ENCODE measurements at regions not wholly inside any gene's neighbourhood (a gene's known extent, or its start where the extent isn't known, plus 50 kb on each side); places are given as distances from the start of the nearest gene placed in this dataset.

DNA sequence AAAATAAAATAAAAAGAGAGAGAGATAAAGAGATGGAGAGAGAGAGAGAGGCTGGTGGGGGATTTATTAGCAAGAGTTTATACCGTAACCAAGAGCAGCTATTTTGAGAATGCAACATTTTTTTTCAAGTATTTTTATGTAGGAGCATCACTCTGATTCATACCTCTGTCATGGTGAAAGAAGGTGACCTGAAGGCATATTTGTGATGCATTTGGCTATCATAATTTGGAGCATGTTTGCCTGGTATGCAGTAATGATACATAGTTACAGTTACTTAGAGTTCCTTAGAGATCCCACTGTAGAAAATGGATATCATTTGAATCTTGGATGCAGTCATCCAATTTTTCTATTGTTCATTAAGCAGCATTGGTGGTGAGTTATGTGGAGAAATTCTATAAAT is 1472.4 kb downstream of the SI start:
- Histone ChIP-seq H3K9me1 (ENCODE audit: control insufficient read depth, insufficient read depth, low read length) (no peaks in the 10 kb centered on the region), H3K27me3 (ENCODE audit: control insufficient read depth in 2 of 2, insufficient read depth in 2 of 2, low read length in 2 of 2) (no peaks in the 10 kb centered on the region), H2AFZ (ENCODE audit: low read depth, low read length) (no peak overlapping the region), H4K20me1 (replicated peaks; ENCODE audit: control insufficient read depth, insufficient read depth, low read length) (no peaks in the 10 kb centered on the region), H3K79me2 (ENCODE audit: control insufficient read depth, insufficient read depth, low read length) (no peaks in the 10 kb centered on the region), H3K27ac (ENCODE audit: extremely low read depth, low read depth, low read length) (no peak overlapping the region), H3K36me3 (ENCODE audit: control insufficient read depth, insufficient read depth, low read length) (no peaks in the 10 kb centered on the region), H3K4me1 (replicated peaks in 1 of 2; ENCODE audit: control insufficient read depth in 2 of 2, insufficient read depth in 2 of 2, low read length in 2 of 2) (no peaks in the 10 kb centered on the region), H3K4me3 (no peak overlapping the region), H3K4me2 (ENCODE audit: insufficient read depth, low read length) (no peak overlapping the region), H3K9ac (ENCODE audit: insufficient read depth in 1 of 2, low read depth in 2 of 2, low read length in 2 of 2) (no peak overlapping the region), H3K9me3 (replicated peaks; ENCODE audit: control insufficient read depth, insufficient read depth, low read depth, low read length) (no peaks in the 10 kb centered on the region)
- ChIA-PET CTCF (ENCODE audit: low intra/inter-chr PET ratio) (no interaction called here), POLR2A (no interaction called here)
- in situ Hi-C loops (cut with MboI) (no loop called here), intact Hi-C loops (cut with micrococcal nuclease) (no loop called here)
- DNase-seq (ENCODE audit: extremely low read depth in 1 of 4, low spot score in 3 of 4) (no peak), ATAC-seq (no peak), FAIRE-seq (no peak)
- BruUV-seq (replicated peaks), result no TSS peak
- TF ChIP-seq, protein P1, sequence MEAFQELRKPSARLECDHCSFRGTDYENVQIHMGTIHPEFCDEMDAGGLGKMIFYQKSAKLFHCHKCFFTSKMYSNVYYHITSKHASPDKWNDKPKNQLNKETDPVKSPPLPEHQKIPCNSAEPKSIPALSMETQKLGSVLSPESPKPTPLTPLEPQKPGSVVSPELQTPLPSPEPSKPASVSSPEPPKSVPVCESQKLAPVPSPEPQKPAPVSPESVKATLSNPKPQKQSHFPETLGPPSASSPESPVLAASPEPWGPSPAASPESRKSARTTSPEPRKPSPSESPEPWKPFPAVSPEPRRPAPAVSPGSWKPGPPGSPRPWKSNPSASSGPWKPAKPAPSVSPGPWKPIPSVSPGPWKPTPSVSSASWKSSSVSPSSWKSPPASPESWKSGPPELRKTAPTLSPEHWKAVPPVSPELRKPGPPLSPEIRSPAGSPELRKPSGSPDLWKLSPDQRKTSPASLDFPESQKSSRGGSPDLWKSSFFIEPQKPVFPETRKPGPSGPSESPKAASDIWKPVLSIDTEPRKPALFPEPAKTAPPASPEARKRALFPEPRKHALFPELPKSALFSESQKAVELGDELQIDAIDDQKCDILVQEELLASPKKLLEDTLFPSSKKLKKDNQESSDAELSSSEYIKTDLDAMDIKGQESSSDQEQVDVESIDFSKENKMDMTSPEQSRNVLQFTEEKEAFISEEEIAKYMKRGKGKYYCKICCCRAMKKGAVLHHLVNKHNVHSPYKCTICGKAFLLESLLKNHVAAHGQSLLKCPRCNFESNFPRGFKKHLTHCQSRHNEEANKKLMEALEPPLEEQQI (IDR thresholded peaks at IDR 0.05), result no peak
- TF ChIP-seq ZBTB17 (CRISPR knock-in tag; IDR thresholded peaks at IDR 0.05) (no peak), POLR2A (conservative IDR thresholded peaks at IDR 0.05) (no peak), U2AF2 (optimal IDR thresholded peaks at IDR 0.05; ENCODE audit: low read depth, low read length) (no peak), NR1H2 (CRISPR knock-in tag; IDR thresholded peaks at IDR 0.05) (no peak), L3MBTL2 (IDR thresholded peaks at IDR 0.05) (no peak), CHCHD3 (CRISPR knock-in tag; IDR thresholded peaks at IDR 0.05) (no peak), CTBP1 (IDR thresholded peaks at IDR 0.05; ENCODE audit: borderline replicate concordance) (no peak), HMG20B (CRISPR knock-in tag; IDR thresholded peaks at IDR 0.05) (no peak), SMARCB1 (IDR thresholded peaks at IDR 0.05; ENCODE audit: insufficient read length, low read depth) (no peak), TAF1 (IDR thresholded peaks at IDR 0.05; ENCODE audit: control insufficient read depth, extremely low read depth, insufficient read depth, low read length, severe bottlenecking) (no peak), ZNF239 (CRISPR knock-in tag; IDR thresholded peaks at IDR 0.05) (no peak), CREBBP (IDR thresholded peaks at IDR 0.05; ENCODE audit: low read depth, low read length) (no peak), PHF21A (IDR thresholded peaks at IDR 0.05; ENCODE audit: borderline replicate concordance, low read depth) (no peak)
- TF ChIP-seq, protein P2, sequence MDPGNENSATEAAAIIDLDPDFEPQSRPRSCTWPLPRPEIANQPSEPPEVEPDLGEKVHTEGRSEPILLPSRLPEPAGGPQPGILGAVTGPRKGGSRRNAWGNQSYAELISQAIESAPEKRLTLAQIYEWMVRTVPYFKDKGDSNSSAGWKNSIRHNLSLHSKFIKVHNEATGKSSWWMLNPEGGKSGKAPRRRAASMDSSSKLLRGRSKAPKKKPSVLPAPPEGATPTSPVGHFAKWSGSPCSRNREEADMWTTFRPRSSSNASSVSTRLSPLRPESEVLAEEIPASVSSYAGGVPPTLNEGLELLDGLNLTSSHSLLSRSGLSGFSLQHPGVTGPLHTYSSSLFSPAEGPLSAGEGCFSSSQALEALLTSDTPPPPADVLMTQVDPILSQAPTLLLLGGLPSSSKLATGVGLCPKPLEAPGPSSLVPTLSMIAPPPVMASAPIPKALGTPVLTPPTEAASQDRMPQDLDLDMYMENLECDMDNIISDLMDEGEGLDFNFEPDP (CRISPR knock-in tag; IDR thresholded peaks at IDR 0.05), result no peak
- TF ChIP-seq, protein P3, sequence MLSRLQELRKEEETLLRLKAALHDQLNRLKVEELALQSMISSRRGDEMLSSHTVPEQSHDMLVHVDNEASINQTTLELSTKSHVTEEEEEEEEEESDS (CRISPR knock-in tag; IDR thresholded peaks at IDR 0.05), result no peak
- TF ChIP-seq, protein P4, sequence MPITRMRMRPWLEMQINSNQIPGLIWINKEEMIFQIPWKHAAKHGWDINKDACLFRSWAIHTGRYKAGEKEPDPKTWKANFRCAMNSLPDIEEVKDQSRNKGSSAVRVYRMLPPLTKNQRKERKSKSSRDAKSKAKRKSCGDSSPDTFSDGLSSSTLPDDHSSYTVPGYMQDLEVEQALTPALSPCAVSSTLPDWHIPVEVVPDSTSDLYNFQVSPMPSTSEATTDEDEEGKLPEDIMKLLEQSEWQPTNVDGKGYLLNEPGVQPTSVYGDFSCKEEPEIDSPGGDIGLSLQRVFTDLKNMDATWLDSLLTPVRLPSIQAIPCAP (CRISPR knock-in tag; IDR thresholded peaks at IDR 0.05; ENCODE audit: borderline replicate concordance), result no peak
- TF ChIP-seq, protein P5, sequence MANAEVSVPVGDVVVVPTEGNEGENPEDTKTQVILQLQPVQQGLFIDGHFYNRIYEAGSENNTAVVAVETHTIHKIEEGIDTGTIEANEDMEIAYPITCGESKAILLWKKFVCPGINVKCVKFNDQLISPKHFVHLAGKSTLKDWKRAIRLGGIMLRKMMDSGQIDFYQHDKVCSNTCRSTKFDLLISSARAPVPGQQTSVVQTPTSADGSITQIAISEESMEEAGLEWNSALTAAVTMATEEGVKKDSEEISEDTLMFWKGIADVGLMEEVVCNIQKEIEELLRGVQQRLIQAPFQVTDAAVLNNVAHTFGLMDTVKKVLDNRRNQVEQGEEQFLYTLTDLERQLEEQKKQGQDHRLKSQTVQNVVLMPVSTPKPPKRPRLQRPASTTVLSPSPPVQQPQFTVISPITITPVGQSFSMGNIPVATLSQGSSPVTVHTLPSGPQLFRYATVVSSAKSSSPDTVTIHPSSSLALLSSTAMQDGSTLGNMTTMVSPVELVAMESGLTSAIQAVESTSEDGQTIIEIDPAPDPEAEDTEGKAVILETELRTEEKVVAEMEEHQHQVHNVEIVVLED (CRISPR knock-in tag; IDR thresholded peaks at IDR 0.05), result no peak
- 20% methylated on average over 1 of the region's 1 CpG for WGBS (ENCODE audit: insufficient coverage, low coverage, missing lambda C conversion rate)
